ENCODE measurements at regions not wholly inside any gene's neighbourhood (a gene's known extent, or its start where the extent isn't known, plus 50 kb on each side); places are given as distances from the start of the nearest gene placed in this dataset.

- ChIA-PET CTCF (no interaction called here), POLR2A (ENCODE audit: unreplicated experiment) (no interaction called here)
- H2AFZ ChIP-seq: no peak overlapping the region
- BruUV-seq (replicated peaks): no TSS peak
- no peaks in the 10 kb centered on the region for H3K36me3 ChIP-seq (ENCODE audit: low read depth)
- no peaks in the 10 kb centered on the region for H4K20me1 ChIP-seq (ENCODE audit: insufficient read depth)
- no peaks in the 10 kb centered on the region for H3K79me2 ChIP-seq (ENCODE audit: low read depth)
- intact Hi-C loops (cut with micrococcal nuclease; ENCODE audit: unreplicated experiment): no loop called here
- H3K4me3 ChIP-seq: no peak overlapping the region
- H3K27ac ChIP-seq: no peak overlapping the region
- TF ChIP-seq EZH2 (IDR thresholded peaks at IDR 0.05; ENCODE audit: low read depth): no peak
- TF ChIP-seq, protein P1, sequence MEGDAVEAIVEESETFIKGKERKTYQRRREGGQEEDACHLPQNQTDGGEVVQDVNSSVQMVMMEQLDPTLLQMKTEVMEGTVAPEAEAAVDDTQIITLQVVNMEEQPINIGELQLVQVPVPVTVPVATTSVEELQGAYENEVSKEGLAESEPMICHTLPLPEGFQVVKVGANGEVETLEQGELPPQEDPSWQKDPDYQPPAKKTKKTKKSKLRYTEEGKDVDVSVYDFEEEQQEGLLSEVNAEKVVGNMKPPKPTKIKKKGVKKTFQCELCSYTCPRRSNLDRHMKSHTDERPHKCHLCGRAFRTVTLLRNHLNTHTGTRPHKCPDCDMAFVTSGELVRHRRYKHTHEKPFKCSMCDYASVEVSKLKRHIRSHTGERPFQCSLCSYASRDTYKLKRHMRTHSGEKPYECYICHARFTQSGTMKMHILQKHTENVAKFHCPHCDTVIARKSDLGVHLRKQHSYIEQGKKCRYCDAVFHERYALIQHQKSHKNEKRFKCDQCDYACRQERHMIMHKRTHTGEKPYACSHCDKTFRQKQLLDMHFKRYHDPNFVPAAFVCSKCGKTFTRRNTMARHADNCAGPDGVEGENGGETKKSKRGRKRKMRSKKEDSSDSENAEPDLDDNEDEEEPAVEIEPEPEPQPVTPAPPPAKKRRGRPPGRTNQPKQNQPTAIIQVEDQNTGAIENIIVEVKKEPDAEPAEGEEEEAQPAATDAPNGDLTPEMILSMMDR (conservative IDR thresholded peaks at IDR 0.05): no peak
- no peaks in the 10 kb centered on the region for H3K9me3 ChIP-seq (ENCODE audit: insufficient read depth, low read depth)
- H3K27me3 ChIP-seq (ENCODE audit: insufficient read depth, low read depth): peaks cover 12% of the 10 kb centered on the region; the same call in 1 of the 2 replicates
- no peaks in the 10 kb centered on the region for H3K9me2 ChIP-seq (ENCODE audit: insufficient read depth)
- no peak for DNase-seq
- H3K4me1 ChIP-seq (replicated peaks; ENCODE audit: insufficient read depth): no peaks in the 10 kb centered on the region
- no peaks in the 10 kb centered on the region for H3F3A ChIP-seq (ENCODE audit: insufficient read depth, low read depth)
- no peak overlapping the region for H3K4me2 ChIP-seq
Measured at GRCh38 chr1:57729181-57729580, 305.3 kb upstream of the DAB1 start.

- Histone ChIP-seq H3K4me2 (no peak overlapping the region), H3K79me2 (ENCODE audit: low read depth) (no peaks in the 10 kb centered on the region), H3F3A (ENCODE audit: insufficient read depth, low read depth) (no peaks in the 10 kb centered on the region), H3K4me3 (no peak overlapping the region), H3K36me3 (ENCODE audit: low read depth) (no peaks in the 10 kb centered on the region), H3K27me3 (ENCODE audit: insufficient read depth, low read depth) (peaks cover 12% of the 10 kb centered on the region; the same call in 1 of the 2 replicates), H3K9me2 (ENCODE audit: insufficient read depth) (no peaks in the 10 kb centered on the region), H3K9me3 (ENCODE audit: insufficient read depth, low read depth) (no peaks in the 10 kb centered on the region), H2AFZ (no peak overlapping the region), H3K27ac (no peak overlapping the region), H4K20me1 (ENCODE audit: insufficient read depth) (no peaks in the 10 kb centered on the region), H3K4me1 (replicated peaks; ENCODE audit: insufficient read depth) (no peaks in the 10 kb centered on the region)
- no peak for DNase-seq
- TF ChIP-seq, protein P1 (conservative IDR thresholded peaks at IDR 0.05): no peak
- no peak for TF ChIP-seq EZH2 (IDR thresholded peaks at IDR 0.05; ENCODE audit: low read depth)
- ChIA-PET CTCF (no interaction called here), POLR2A (ENCODE audit: unreplicated experiment) (no interaction called here)
- intact Hi-C loops (cut with micrococcal nuclease; ENCODE audit: unreplicated experiment): no loop called here
- no TSS peak for BruUV-seq (replicated peaks)
Measured at GRCh38 chr1:57727121-57727520, 303.3 kb upstream of the DAB1 start.

DNA sequence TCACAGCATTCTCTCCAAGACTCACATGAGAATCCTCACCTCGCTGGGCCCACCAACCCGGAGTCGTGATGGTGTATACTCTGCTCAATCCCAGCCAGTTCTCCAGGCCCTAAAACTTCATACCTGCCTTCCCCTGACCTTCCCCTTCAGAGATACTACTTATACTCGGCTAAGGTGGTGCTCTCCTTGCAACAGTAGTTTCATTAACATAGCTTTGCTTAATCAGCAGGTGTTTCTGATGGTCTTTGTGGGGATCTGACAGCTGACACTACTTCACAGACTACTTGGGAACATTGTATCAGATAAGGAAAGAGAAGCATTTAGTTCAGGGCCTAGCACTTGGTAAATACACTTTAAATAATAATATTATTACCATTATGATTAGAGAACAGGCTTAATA is 301.5 kb upstream of the DAB1 start:
- Histone ChIP-seq H2AFZ (no peak overlapping the region), H4K20me1 (ENCODE audit: insufficient read depth) (no peaks in the 10 kb centered on the region), H3K79me2 (ENCODE audit: low read depth) (no peaks in the 10 kb centered on the region), H3K36me3 (ENCODE audit: low read depth) (no peaks in the 10 kb centered on the region), H3K4me1 (replicated peaks; ENCODE audit: insufficient read depth) (no peaks in the 10 kb centered on the region), H3K4me3 (no peak overlapping the region), H3K9me2 (ENCODE audit: insufficient read depth) (no peaks in the 10 kb centered on the region), H3K9me3 (ENCODE audit: insufficient read depth, low read depth) (no peaks in the 10 kb centered on the region), H3F3A (ENCODE audit: insufficient read depth, low read depth) (no peaks in the 10 kb centered on the region), H3K27me3 (ENCODE audit: insufficient read depth, low read depth) (peaks cover 12% of the 10 kb centered on the region; the same call in 1 of the 2 replicates), H3K27ac (no peak overlapping the region), H3K4me2 (no peak overlapping the region)
- no peak for DNase-seq
- no TSS peak for BruUV-seq (replicated peaks)
- ChIA-PET CTCF (no interaction called here), POLR2A (ENCODE audit: unreplicated experiment) (no interaction called here)
- intact Hi-C loops (cut with micrococcal nuclease; ENCODE audit: unreplicated experiment): no loop called here
- TF ChIP-seq, protein P1 (conservative IDR thresholded peaks at IDR 0.05): no peak
- TF ChIP-seq EZH2 (IDR thresholded peaks at IDR 0.05; ENCODE audit: low read depth): no peak

Measured in PC-9 (cell line).